Spinal cord (tissue), 9 donors: ENCODE measurements at regions not wholly inside any gene's neighbourhood (a gene's known extent, or its start where the extent isn't known, plus 50 kb on each side); places are given as distances from the start of the nearest gene placed in this dataset.
"Not testable (repeated sequence)": the region's sequence is repeated elsewhere in the genome, so short reads cannot be mapped to it uniquely, and the experiment has no call there.

ENCODE experiments used
- DNase-seq, 6 donors: peaks; one replicate each; pipeline versions ENCODE4 v3.0.0 to v3.0.0-alpha.2; 2013 to 2015; ENCODE audit warnings: low spot score in 6 of 6, low read depth in 4 of 6
- H3K27ac ChIP-seq: one replicate; pipeline ENCODE4 v1.5.1; 2013; ENCODE audit warnings: low read depth, low read length, control low read depth
- H3K27me3 ChIP-seq: one replicate; pipeline ENCODE4 v1.6.1; 2013; ENCODE audit warnings: low read length; ENCODE audit not compliant: control insufficient read depth, insufficient read depth
- H3K36me3 ChIP-seq: one replicate; pipeline ENCODE4 v1.6.1; 2013; ENCODE audit warnings: low read length; ENCODE audit not compliant: control insufficient read depth, insufficient read depth
- H3K4me1 ChIP-seq: one replicate; pipeline ENCODE4 v1.6.1; 2013; ENCODE audit warnings: low read length; ENCODE audit not compliant: control insufficient read depth, insufficient read depth
- H3K4me3 ChIP-seq: one replicate; pipeline ENCODE4 v1.5.1; 2013; ENCODE audit warnings: low read depth, low read length, control low read depth
- H3K9me3 ChIP-seq: one replicate; pipeline ENCODE4 v1.6.1; 2013; ENCODE audit warnings: low read length; ENCODE audit not compliant: control insufficient read depth, insufficient read depth
- WGBS: methylation state at CpG from one replicate; pipeline ENCODE4 v1.1.5; 2013; ENCODE audit warnings: missing lambda C conversion rate; ENCODE audit not compliant: insufficient coverage; 5-methylcytosine and 5-hydroxymethylcytosine counted together
- donor health status: healthy.

- not testable (repeated sequence) for H3K4me1 ChIP-seq, H3K4me3 ChIP-seq, DNase-seq, H3K9me3 ChIP-seq, H3K27me3 ChIP-seq, H3K36me3 ChIP-seq, H3K27ac ChIP-seq
- no CpG with 5 or more reads among the region's 1 CpG for WGBS
Measured at GRCh38 chr5:124611262-124611661, 135.2 kb downstream of the ZNF608 start.

GRCh38 chr5:124609685-124610084, 136.8 kb downstream of the ZNF608 start:
- not testable (repeated sequence) for H3K9me3 ChIP-seq, DNase-seq
- no CpG with 5 or more reads among the region's 1 CpG for whole genome bisulfite sequencing

GRCh38 chr5:124606543-124606942, 139.9 kb downstream of the ZNF608 start:
- Histone ChIP-seq H3K27me3 (no peaks in the 10 kb centered on the region), H3K4me1 (peaks cover 2% of the 10 kb centered on the region), H3K9me3 (no peaks in the 10 kb centered on the region), H3K4me3 (no peak overlapping the region), H3K36me3 (no peaks in the 10 kb centered on the region), H3K27ac (no peak overlapping the region)
- no CpG with 5 or more reads among the region's 2 CpGs for WGBS
- DNase-seq, result no peak

More at GRCh38 chr5:124609685-124610084, 136.8 kb downstream of the ZNF608 start:
- not testable (repeated sequence) for H3K36me3 ChIP-seq, H3K27ac ChIP-seq, H3K4me3 ChIP-seq, H3K27me3 ChIP-seq, H3K4me1 ChIP-seq

GRCh38 chr5:124606093-124606492, 140.3 kb downstream of the ZNF608 start:
- H3K27me3 ChIP-seq, result no peaks in the 10 kb centered on the region
- no peaks in the 10 kb centered on the region for H3K9me3 ChIP-seq
- no CpG with 5 or more reads among the region's 2 CpGs for WGBS
- H3K4me3 ChIP-seq, result no peak overlapping the region
- H3K27ac ChIP-seq, result peak overlapping the region; percentile 33
- H3K36me3 ChIP-seq, result no peaks in the 10 kb centered on the region
- H3K4me1 ChIP-seq, result peaks cover 2% of the 10 kb centered on the region
- DNase-seq, result peak in 1 of 6 donors; percentile 61

- H3K27ac ChIP-seq, result peak overlapping the region; percentile 33
- WGBS, result 33% methylated on average over 4 of the region's 4 CpGs
- H3K36me3 ChIP-seq, result no peaks in the 10 kb centered on the region
- peaks cover 2% of the 10 kb centered on the region for H3K4me1 ChIP-seq
- DNase-seq, result peak in 4 of 6 donors; percentile 26 to 80 (median 50)
- no peak overlapping the region for H3K4me3 ChIP-seq
- H3K27me3 ChIP-seq, result no peaks in the 10 kb centered on the region
- no peaks in the 10 kb centered on the region for H3K9me3 ChIP-seq
Measured at GRCh38 chr5:124605541-124605940, 140.9 kb downstream of the ZNF608 start.

GRCh38 chr5:124604419-124604818, 142.0 kb downstream of the ZNF608 start:
- no peak for DNase-seq
- Histone ChIP-seq H3K4me3 (no peak overlapping the region), H3K27ac (no peak overlapping the region), H3K4me1 (peaks cover 2% of the 10 kb centered on the region), H3K9me3 (no peaks in the 10 kb centered on the region), H3K36me3 (no peaks in the 10 kb centered on the region), H3K27me3 (no peaks in the 10 kb centered on the region)
- 22% methylated on average over 1 of the region's 4 CpGs for WGBS

GRCh38 chr5:124602925-124603650, 143.4 kb downstream of the ZNF608 start:
- H3K4me3 ChIP-seq, result no peak overlapping the region
- no CpG with 5 or more reads among the region's 1 CpG for WGBS
- no peak for DNase-seq
- H3K27ac ChIP-seq, result no peak overlapping the region
- H3K9me3 ChIP-seq, result no peaks in the 10 kb centered on the region
- H3K4me1 ChIP-seq, result peaks cover 2% of the 10 kb centered on the region
- no peaks in the 10 kb centered on the region for H3K27me3 ChIP-seq
- no peaks in the 10 kb centered on the region for H3K36me3 ChIP-seq

- 4% methylated on average over 2 of the region's 10 CpGs for WGBS
- no peak overlapping the region for H3K27ac ChIP-seq
- no peak overlapping the region for H3K4me3 ChIP-seq
- peak in 3 of 6 donors; percentile 36 to 84 (median 79) for DNase-seq
- no peaks in the 10 kb centered on the region for H3K27me3 ChIP-seq
- H3K4me1 ChIP-seq, result no peaks in the 10 kb centered on the region
- no peaks in the 10 kb centered on the region for H3K36me3 ChIP-seq
- no peaks in the 10 kb centered on the region for H3K9me3 ChIP-seq
Measured at GRCh38 chr5:124599028-124599973, 147.1 kb downstream of the ZNF608 start.

- Histone ChIP-seq H3K9me3 (no peaks in the 10 kb centered on the region), H3K27me3 (no peaks in the 10 kb centered on the region), H3K36me3 (no peaks in the 10 kb centered on the region), H3K4me1 (peaks cover 4% of the 10 kb centered on the region), H3K4me3 (no peak overlapping the region), H3K27ac (no peak overlapping the region)
- WGBS, result 61% methylated on average over 2 of the region's 5 CpGs
- peak in 1 of 6 donors; percentile 24 for DNase-seq
Measured at GRCh38 chr5:124596595-124597421, 149.6 kb downstream of the ZNF608 start.
